Calu3 (cell line): ENCODE measurements at regions not wholly inside any gene's neighbourhood (a gene's known extent, or its start where the extent isn't known, plus 50 kb on each side); places are given as distances from the start of the nearest gene placed in this dataset.

ENCODE experiments used
- BruUV-seq: library from RNA; stranded (reverse); fragments of 400-500 nt; replicated peaks from 2 replicates; lab custom pipeline; 2021; lab: Mats Ljungman, UMichigan
- CTCF ChIA-PET: fragments of 300-600 bp; sonication (Branson Sonifier 250); formaldehyde crosslinking; loops from one replicate; lab custom pipeline; 2022; ENCODE audit warnings: antibody characterized with exemption; lab: Charles Lee
- DNase-seq: peaks from one replicate; pipeline ENCODE4 v3.0.0; 2022
- H3K27ac Mint-ChIP-seq: one replicate; pipeline ENCODE4 v1.8.0; 2022; ENCODE audit warnings: mixed read lengths; ENCODE audit not compliant: unreplicated experiment
- H3K27me3 Mint-ChIP-seq: one replicate; pipeline ENCODE4 v1.8.0; 2022; ENCODE audit warnings: mixed read lengths; ENCODE audit not compliant: unreplicated experiment
- H3K36me3 Mint-ChIP-seq: one replicate; pipeline ENCODE4 v1.8.0; 2022; ENCODE audit warnings: mild to moderate bottlenecking, moderate library complexity, mixed read lengths; ENCODE audit not compliant: insufficient read depth, unreplicated experiment
- H3K4me1 Mint-ChIP-seq: one replicate; pipeline ENCODE4 v1.8.0; 2022; ENCODE audit warnings: mild to moderate bottlenecking, low read depth, mixed read lengths; ENCODE audit not compliant: unreplicated experiment
- H3K4me3 Mint-ChIP-seq: one replicate; pipeline ENCODE4 v1.8.0; 2022; ENCODE audit warnings: mild to moderate bottlenecking, low read depth, moderate library complexity, mixed read lengths; ENCODE audit not compliant: unreplicated experiment
- H3K9me3 Mint-ChIP-seq: one replicate; pipeline ENCODE4 v1.8.0; 2022; ENCODE audit warnings: low read depth, mixed read lengths; ENCODE audit not compliant: unreplicated experiment
- intact Hi-C: fragments of 100-400 bp; cut with micrococcal nuclease; formaldehyde crosslinking; loops from one replicate; pipeline ENCODE4 v1.10.0; 2022; ENCODE audit not compliant: unreplicated experiment
- TF ChIP-seq, protein P1 (sequence below): fragments of 200-600 bp; IDR thresholded peaks from one replicate; pipeline ENCODE4 v1.8.0; 2022; ENCODE audit warnings: antibody characterized with exemption; ENCODE audit not compliant: unreplicated experiment

GRCh38 chr14:97976861-97977260, 1179.7 kb downstream of the VRK1 start:
- BruUV-seq = no TSS peak
- intact Hi-C loops = loop anchor here (5.0 kb wide), 1 partner anchor 1290 kb away; no protein-coding TSS in a partner anchor
- CTCF ChIA-PET = no interaction called here
- Mint-ChIP-seq H3K27ac (no peak overlapping the region), H3K4me3 (no peak overlapping the region), H3K27me3 (no peaks in the 10 kb centered on the region), H3K9me3 (peaks cover 8% of the 10 kb centered on the region), H3K4me1 (no peaks in the 10 kb centered on the region), H3K36me3 (no peaks in the 10 kb centered on the region)
- DNase-seq = no peak
- TF ChIP-seq, protein P1, sequence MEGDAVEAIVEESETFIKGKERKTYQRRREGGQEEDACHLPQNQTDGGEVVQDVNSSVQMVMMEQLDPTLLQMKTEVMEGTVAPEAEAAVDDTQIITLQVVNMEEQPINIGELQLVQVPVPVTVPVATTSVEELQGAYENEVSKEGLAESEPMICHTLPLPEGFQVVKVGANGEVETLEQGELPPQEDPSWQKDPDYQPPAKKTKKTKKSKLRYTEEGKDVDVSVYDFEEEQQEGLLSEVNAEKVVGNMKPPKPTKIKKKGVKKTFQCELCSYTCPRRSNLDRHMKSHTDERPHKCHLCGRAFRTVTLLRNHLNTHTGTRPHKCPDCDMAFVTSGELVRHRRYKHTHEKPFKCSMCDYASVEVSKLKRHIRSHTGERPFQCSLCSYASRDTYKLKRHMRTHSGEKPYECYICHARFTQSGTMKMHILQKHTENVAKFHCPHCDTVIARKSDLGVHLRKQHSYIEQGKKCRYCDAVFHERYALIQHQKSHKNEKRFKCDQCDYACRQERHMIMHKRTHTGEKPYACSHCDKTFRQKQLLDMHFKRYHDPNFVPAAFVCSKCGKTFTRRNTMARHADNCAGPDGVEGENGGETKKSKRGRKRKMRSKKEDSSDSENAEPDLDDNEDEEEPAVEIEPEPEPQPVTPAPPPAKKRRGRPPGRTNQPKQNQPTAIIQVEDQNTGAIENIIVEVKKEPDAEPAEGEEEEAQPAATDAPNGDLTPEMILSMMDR = no peak

- Mint-ChIP-seq H3K9me3 (peaks cover 11% of the 10 kb centered on the region), H3K36me3 (no peaks in the 10 kb centered on the region), H3K4me3 (no peak overlapping the region), H3K4me1 (no peaks in the 10 kb centered on the region), H3K27ac (no peak overlapping the region), H3K27me3 (no peaks in the 10 kb centered on the region)
- no TSS peak for BruUV-seq
- TF ChIP-seq, protein P1 = no peak
- CTCF ChIA-PET = no interaction called here
- DNase-seq = peak; percentile 5
- intact Hi-C loops = loop anchor here (5.0 kb wide), 1 partner anchor 1290 kb away; no protein-coding TSS in a partner anchor
These were observed 1180.6 kb downstream of the VRK1 start for GRCh38 chr14:97977651-97978261.

DNA sequence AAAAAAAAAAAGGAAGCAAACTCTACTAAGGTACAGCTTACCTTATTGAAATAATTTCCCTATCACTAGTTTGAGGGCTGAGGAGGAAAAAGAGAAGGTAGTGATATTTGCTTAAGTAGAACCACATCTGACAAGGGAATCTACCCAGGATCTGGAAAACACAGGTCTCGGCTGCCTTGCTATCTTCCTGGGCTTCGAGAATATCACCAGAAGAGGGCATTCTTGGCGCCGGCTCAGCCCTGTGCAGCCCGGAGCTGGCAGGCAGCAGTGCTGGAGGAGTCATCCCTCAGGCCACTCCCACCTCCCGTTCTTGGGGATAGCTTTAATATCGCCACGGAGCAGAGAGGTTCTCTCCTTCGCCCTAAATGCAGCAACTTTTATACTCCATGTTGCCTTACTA, 1181.2 kb downstream of the VRK1 start:
- DNase-seq = peak; percentile 46
- CTCF ChIA-PET = no interaction called here
- H3K4me3 Mint-ChIP-seq = no peak overlapping the region

DNA sequence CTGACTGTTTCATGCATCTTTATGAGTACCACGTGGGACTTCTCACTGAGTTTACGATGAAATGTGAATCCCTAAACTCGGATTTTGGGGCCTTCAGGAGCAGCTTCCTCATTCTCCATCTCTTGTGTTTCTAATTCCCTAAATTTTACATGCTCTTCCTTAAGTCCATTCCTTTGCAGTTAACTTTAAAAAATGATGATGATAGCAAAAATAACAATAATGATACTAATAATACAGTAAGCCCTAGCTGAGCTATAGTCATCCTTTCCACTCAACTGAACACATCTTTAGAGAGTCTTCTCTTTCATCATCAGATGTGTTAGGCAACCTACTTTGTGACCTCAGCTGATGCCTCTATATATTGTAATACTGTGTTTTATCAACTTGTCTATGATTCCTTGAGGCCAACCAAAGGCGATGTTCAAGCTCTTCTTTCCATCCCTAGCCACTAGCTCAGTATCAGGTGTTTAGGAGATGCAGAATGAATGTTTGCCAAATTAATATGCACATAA, 1196.4 kb downstream of the VRK1 start:
- DNase-seq = no peak
- H3K9me3 Mint-ChIP-seq = peaks cover 22% of the 10 kb centered on the region
- H3K36me3 Mint-ChIP-seq = no peaks in the 10 kb centered on the region
- CTCF ChIA-PET = no interaction called here
- H3K4me1 Mint-ChIP-seq = no peaks in the 10 kb centered on the region
- TF ChIP-seq, protein P1 = no peak
- H3K27me3 Mint-ChIP-seq = no peaks in the 10 kb centered on the region
- H3K4me3 Mint-ChIP-seq = no peak overlapping the region
- intact Hi-C loops = no loop called here
- H3K27ac Mint-ChIP-seq = no peak overlapping the region
- no TSS peak for BruUV-seq

More for the DNA sequence above, 1181.2 kb downstream of the VRK1 start:
- H3K36me3 Mint-ChIP-seq = no peaks in the 10 kb centered on the region
- intact Hi-C loops = loop anchor here (5.0 kb wide), 1 partner anchor 1289 kb away; no protein-coding TSS in a partner anchor
- TF ChIP-seq, protein P1 = no peak
- BruUV-seq = no TSS peak
- H3K4me1 Mint-ChIP-seq = no peaks in the 10 kb centered on the region
- peaks cover 13% of the 10 kb centered on the region for H3K9me3 Mint-ChIP-seq
- H3K27ac Mint-ChIP-seq = no peak overlapping the region
- H3K27me3 Mint-ChIP-seq = no peaks in the 10 kb centered on the region
